ENCODE measurements at regions not wholly inside any gene's neighbourhood (a gene's known extent, or its start where the extent isn't known, plus 50 kb on each side); places are given as distances from the start of the nearest gene placed in this dataset.
"Not testable (repeated sequence)": the region's sequence is repeated elsewhere in the genome, so short reads cannot be mapped to it uniquely, and the experiment has no call there.

DNA sequence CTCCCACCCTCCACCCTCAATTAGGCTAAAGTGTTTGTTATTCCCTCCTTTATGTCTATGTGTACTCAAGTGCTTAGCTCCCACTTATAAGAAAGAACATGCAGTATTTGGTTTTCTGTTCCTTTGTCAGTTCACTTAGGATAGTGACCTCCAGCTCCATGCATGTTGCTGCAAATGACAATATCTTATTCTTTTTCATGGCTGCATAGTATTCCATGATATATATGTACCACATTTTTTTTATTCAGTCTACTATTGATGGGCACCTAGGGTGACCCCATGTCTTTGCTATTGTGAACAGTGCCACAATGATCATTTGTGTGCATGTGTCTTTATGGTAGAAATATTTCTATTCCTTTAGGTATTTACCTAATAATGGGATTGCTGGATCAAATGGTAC, 114.3 kb downstream of the DLEU7 start:
- DNase-seq (ENCODE audit: low read depth in 4 of 4, low spot score in 1 of 4): no peak

DNA sequence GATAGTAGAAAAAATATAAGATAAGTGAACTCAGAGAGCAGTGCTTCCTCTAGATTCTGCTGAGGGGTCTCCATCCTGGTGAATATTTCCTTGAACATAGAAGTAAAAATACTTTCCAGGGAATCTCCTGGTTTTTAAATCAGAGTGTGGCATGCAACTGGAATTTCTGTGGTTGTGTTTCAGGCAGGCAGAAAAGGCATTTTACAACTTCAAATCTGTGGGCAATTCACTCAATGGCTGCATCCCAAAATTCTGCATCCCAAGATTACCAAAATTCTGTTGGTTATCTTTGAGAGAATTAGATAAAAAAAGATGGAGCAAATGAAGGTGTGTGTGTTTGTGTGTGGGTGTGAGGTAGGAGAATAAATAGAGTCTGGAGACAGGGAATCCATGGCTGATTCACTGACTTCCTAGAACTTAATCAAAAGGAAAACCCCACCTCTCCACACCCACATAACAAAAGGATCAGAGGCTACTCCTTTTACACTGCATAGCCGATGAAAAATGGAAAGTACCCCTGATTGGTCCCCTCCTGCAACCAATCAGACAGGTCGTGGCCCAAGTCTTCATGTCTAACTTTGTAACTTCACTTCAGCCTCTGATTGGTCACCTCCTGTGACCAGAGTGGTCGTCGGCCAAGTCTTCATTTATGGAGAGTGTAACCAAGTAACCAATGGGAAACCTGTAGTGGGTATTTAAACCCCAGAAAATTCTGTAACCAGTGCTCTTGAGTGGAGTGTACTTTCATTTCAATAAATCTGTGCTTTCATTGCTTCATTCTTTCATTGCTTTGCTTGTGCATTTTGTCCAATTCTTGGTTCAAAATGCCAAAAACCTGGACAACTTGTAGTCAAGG, 112.8 kb downstream of the DLEU7 start:
- DNase-seq (ENCODE audit: low read depth in 4 of 4, low spot score in 1 of 4): no peak

DNA sequence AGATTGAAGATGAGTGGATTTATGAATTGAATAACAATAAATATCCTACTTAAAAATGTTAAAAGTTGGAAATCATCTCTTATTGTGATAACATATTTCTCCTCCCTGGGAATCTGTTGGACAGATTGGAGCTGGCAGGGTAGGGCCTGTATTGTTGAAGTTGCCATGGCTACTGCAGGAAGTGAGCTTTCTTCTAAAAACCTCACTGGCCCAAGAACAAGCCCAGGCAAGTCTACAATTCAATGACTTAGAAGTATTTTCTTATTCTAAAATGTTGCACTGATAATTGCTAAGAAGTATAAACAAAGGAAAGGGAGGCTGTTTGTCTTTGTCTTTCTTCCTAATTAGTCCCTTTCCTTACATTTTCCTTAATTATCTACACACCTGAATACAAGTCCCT, 112.1 kb downstream of the DLEU7 start:
- DNase-seq (ENCODE audit: low read depth in 4 of 4, low spot score in 1 of 4): no peak

DNA sequence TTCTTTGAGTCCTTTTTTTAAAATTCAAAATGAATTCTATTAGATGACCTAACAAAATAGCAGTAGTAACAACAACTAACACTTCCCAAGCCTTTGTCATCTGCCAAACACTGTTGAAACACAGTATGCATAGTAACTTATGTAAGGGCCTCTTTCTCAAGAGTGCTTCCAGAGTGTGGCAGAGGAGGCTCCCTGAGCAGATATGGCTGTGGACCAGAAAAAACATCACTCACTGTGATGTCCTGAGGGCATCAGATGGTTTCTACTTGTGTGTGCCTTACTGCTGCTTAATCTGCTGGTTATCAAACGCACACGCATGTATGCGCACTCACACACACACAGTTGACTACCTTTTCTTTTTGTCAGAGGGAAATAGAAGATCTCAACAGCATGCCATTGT, 110.8 kb downstream of the DLEU7 start:
- no peak for DNase-seq (ENCODE audit: low read depth in 4 of 4, low spot score in 1 of 4)

DNA sequence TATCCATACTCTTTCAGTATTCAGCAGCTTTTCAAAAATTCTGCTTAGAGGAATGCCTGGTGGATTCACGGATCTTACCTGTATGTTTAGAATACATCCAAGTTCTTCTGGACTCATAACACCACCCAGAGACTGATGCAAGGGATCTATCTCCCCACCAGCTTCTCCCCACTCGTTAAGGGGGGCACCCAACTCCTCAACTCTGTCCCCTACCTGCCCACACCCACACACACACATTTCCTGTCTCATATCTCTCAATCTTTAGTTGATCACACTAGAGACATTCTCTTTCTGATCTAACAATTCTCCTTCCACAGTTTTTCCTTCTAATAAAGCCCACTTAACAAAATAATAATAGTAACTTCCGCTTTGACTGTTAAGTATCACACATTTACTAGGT, 110.1 kb downstream of the DLEU7 start:
- no peak for DNase-seq (ENCODE audit: low read depth in 4 of 4, low spot score in 1 of 4)

DNA sequence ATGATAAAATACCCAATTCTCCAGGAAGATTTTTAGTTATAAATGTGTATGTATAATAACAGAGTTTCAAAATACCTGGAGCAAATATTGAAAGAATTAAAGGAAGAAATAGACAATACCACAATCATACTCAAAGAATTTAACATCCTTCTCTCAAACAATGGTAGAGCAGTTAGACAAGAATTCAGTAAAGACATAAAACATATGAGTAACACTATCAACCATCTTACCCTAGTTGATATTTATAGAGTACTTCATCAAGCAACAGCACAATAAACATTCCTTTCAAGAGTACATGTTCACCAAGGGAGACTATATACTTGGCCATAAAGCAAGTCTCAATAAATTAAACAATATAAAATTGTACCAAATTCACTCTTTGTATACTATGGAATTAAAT, 108.4 kb downstream of the DLEU7 start:
- no peak for DNase-seq (ENCODE audit: low read depth in 4 of 4, low spot score in 1 of 4)

DNA sequence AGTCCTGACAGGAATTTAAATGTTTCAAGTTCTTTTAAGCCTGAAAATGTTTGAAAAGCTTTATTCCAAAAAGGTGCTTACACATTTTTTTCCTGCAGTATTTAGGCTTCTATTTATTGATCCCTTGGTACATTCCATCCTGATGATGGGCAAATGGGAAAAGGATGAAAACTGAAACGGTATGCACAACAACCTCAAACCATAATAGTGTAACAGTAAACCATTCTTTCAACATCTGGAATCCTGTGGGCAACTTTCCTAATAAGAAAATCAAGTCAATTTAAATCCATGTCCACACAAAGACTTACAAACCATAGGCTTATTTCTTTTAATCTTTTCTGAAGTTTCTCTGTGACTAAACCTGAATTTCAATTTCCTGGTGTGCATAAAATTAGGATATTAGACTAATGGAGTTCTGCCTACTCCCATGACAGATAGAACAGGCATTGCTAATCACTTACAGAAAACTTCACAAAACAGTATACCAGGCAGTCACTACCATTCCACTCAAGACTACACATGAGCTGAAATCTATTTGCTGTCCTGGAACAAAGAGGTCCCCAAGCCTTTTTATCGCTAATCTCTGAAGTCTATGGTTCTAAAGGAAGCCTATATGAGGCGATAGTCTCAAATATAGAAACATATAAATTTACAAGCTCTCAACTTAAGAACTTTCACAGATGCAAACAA, 103.3 kb downstream of the DLEU7 start:
- DNase-seq (ENCODE audit: low read depth in 4 of 4, low spot score in 1 of 4): no peak

DNA sequence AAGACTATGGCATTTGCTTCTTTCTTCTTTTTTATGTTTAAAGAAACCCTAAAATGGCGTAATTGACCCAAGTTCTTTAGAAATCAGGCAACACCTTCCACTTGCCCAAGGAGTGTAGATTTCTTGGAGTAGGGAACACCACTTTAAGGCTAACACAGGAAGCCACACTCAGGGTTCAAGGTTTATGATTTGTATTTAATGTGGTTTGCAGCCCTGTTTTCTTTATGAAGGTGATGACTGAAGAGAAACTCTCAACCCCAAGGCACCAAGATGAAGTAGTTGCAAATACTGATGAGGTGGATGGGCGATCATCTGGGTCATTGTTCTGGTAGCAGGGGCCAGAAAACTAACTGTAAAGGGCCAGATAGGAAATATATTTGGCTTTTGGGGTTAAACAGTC, 101.1 kb downstream of the DLEU7 start:
- DNase-seq (ENCODE audit: low read depth in 4 of 4, low spot score in 1 of 4): no peak

DNA sequence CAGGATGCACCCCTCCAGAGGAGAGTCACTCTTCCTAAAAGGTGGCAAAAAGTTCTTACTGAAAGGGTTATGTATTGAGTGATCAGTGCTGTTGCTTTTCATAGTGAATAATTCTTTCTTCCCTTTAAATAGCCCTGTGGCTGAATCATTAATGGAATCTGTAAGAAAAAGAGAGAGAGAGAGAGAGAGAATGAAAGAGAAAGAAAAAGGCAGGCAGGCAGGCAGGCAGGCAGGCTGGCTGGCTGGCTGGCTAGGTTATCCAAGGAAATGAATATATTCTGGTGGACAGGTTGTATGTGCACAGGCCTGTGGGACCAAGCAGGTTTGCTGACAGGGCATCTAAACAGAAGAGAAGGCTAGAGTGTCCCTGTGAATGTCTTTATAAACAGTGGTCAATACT, 100.5 kb downstream of the DLEU7 start:
- DNase-seq (ENCODE audit: low read depth in 4 of 4, low spot score in 1 of 4): no peak

DNA sequence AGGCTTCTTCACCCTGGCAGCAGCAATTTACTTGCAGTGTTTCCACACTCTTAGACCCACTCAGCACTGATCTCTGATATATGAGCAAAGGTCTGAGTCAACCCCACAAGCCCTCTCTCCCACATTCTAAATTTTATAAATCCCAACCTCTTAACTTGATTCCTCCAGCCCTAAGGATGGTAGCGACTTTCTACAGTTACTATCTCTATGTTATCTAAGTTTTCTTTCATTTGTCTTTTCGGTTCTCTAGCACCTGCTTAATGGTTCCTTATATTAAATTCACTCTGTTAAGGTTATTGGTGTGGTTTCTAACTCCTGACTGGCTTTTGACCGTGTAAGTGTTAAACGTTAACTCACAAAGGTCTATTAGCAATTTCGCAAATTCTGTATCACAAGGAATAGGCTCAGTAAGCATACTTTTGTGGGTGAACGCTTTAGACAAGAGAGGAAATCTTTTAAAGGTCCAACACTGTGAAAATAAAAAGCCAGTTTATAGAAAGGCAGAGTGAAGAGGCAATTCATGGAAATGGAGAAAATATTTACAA, 99.3 kb downstream of the DLEU7 start:
- DNase-seq (ENCODE audit: low read depth in 4 of 4, low spot score in 1 of 4): no peak

DNA sequence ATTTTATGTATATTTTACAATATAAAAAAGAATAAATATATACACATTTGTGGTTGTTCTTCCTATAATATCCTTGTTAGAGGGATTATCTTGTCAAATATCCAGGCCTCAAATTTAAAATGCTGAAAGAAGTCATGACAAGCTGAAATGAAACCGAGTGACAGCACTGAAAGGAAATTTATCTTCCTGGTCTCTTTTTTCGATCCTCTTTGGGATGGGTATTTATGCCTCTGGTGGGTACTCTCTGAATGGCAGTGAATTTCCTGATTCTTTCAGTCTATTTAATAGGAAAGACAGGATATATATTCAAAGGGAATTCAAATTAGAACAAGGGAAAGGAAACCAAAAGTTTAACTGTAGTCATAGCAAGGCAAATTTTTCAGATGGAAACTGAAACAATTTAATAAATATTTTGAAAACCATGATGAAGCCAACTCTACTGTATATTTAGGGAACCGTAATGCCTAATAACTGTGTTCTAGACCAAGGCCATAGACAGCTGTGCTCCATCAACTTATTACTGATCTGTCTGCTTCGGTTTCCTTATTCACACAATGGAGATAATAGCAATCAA, 97.9 kb downstream of the DLEU7 start:
- no peak for DNase-seq (ENCODE audit: low read depth in 4 of 4, low spot score in 1 of 4)

DNA sequence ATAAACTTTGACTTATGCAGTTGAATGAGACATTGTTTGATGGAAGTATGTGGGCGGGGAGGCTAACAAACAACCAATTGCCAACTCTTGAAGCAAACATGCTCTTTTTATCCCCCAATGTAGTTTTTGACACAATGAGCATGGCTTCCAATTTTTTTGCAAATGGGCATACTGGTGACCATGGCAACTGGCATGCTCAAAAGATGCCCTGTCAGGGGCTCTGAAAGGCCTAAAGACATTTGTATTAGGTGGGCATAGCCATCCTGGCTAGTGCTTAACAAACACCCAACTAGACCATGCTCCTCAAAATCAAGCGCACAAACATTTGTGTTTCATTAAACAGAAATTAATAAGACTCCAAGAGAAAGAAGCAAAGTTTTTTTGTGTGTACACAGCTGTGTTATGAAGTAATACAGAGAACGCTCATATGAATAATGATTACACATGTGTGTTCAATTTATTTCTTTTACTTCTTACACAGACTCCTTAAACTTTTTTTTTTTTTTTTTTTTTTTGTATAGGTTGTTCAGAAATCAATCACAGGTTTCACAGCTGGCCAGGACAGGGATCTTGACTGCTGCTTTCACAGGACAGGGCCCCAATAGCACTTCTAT, 95.6 kb downstream of the DLEU7 start:
- DNase-seq (ENCODE audit: low read depth in 4 of 4, low spot score in 1 of 4): no peak

DNA sequence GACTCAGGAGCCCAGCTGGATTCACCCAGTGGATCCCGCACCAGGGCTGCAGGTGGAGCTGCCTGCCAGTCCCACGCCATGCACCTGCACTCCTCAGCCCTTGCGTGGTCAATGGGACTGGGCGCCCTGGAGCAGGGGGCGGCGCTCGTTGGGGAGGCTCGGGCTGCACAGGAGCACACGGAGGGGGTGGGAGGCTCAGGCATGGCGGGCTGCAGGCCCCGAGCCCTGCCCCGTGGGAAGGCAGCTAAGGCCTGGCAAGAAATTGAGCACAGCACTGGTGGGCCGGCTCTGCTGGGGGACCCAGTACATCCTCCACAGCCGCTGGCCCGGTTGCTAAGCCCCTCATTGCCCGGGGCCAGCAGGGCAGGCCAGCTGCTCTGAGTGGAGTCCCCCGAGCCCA, 90.3 kb downstream of the DLEU7 start:
- not testable (repeated sequence) for DNase-seq (ENCODE audit: low read depth in 4 of 4, low spot score in 1 of 4)

DNA sequence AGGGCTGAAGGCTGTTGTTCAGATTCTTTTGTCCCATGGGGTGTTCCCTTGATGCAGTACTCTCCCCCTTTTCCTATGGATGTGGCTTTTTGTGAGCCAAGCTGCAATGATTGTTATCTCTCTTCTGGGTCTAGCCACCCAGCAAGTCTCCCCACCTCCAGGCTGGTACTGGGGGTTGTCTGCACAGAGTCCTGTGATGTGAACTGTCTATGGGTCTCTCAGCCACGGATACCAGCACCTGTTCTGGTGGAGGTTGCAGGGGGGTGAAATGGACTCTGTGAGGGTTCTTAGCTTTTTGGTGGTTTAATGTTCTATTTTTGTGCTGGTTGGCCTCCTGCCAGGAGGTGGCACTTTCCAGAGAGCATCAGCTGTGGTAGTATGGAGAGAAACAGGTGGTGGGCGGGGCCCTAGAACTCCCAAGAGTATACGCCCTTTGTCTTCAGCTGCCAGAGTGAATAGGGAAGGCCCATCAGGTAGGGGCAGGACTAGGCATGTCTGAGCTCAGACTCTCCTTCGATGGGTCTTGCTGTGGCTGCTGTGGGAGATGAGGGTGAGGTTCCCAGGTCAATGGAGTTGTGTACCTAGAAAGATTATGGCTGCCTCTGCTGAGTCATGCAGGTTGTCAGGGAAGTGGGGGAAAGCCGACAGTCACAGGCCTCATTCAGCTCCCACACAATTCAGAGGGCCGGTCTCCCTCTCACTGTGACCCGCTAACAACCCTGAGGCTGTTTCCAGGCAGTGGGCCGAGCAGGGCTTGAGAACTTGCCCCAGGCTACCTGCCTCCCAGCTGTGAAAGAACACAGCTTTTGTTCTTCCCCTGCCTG, 87.4 kb downstream of the DLEU7 start:
- DNase-seq (ENCODE audit: low read depth in 4 of 4, low spot score in 1 of 4): not testable (repeated sequence)

DNA sequence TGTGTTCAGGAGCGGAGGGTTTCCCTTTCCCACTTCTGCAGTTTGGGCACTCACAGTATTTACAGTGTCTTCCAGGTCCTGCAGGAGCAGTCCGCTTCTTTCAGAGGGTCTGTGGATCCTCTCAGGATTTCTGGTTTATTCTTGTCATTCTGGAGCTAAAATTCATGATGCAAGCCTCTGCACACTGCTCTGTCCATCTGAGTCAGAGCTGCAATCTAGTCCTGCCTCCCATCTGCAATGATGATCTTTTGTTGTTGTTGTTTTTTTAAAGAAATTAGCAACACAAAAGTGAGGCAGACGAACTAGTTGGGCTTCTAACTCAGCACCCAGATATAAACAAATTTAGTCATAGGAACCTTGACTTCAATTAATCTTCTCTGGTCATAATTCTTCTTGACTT, 86.5 kb downstream of the DLEU7 start:
- DNase-seq (ENCODE audit: low read depth in 4 of 4, low spot score in 1 of 4): no peak

DNA sequence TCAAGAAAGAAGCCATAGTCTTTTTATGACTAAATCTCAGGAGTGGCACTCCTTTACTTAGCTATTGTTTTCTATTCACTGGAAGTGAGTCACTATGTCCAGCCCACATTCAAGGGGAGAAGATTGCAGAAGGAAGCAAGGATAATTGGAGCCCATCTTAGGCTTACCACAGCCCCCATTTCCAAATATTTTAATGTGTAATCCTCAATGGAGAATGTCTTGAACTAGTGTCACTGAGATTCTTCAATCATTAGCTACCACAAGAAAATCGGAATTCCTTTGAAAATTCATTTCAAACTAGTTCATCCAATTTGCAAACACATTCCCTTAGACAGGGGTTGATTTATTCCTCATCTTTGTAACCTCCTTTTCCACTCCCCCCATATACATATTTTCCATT, 84.7 kb downstream of the DLEU7 start:
- DNase-seq (ENCODE audit: low read depth in 4 of 4, low spot score in 1 of 4): no peak

DNA sequence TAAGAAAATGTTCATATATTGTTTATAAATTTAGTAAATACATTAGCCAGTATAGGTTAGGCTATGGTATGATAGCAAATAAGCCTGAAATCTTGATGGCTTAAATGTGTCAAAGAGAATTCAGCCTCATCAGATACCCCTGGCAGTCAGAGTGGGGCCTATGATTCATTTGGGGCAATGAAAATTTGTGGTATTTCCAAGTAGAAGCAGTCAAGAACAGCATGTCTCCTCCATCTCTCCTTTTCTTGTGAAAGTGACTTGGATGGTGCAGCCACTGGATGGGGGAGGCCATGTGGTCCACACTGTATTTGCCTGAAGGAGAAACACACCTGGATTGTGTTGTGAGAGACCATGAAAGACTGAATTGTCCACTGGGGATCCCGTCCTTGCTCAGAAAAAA, 82.7 kb downstream of the DLEU7 start:
- DNase-seq (ENCODE audit: low read depth in 4 of 4, low spot score in 1 of 4): no peak

DNA sequence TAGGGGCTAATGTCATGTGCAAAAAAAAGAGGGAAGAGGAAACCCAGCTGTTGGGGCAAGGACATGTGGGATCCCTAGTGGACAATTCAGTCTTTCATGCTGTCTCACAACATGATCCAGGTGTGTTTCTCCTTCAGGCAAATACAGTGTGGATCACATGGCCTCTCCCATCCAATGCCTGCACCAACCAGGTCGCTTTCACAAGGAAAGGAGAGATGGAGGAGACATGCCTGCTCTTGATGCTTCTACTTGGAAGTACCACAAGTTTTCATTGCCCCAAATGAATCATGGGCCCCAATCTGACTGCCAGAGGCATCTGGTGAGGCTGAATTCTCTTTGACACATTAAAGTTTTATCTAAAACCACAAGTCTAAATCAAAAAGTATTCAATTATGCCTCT, 82.1 kb downstream of the DLEU7 start:
- no peak for DNase-seq (ENCODE audit: low read depth in 4 of 4, low spot score in 1 of 4)

DNA sequence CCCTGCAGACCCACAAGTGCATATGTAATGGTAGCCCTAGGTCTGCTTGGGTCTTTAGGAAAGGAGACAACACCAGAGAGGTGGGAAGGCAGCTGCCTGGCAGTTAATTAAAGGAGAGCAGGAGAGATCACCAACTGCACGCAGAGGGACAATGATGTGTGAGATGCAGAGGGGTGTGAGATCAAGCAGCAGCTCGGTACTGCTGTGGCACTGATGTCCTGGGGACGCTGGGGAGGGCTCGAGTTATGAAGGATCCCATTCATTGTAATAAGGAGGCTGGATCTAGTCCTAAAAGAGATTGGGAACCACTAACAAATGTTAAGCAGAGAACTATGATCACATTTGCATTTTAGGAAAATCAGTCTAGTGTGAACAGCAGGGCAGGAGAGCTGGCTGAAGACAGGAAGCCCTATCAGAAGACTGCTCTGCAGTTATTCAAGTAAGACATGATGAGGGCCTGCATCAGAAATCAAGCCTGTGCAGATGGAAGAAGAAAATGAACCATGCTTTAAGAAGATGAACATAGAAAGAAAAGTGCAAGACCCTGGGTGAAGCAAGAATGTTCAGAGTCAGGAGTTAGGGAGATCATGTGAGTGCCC, 80.4 kb downstream of the DLEU7 start:
- no peak for DNase-seq (ENCODE audit: low read depth in 4 of 4, low spot score in 1 of 4)

DNA sequence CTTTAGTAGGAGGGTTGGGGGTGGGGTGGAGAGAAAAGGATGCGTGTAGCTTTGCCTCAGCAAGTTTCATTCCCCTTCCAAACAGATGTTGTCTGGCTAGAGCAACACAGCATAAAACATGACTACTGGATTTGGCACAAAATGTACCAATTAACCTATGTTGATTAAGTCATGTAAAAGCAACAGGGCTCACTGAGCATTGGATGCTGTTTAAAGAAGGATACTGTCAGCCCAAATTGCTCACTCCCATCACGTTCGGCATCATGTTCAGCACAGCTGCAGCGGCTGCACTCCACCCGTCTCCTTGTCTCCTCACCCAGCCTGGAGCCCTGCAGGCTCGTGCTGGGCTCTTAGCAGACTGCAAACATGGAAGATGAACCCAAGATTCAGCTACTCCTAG, 77.5 kb downstream of the DLEU7 start:
- DNase-seq (ENCODE audit: low read depth in 4 of 4, low spot score in 1 of 4): no peak
